Right cardiac atrium (tissue), 5 donors: ENCODE measurements at regions not wholly inside any gene's neighbourhood (a gene's known extent, or its start where the extent isn't known, plus 50 kb on each side); places are given as distances from the start of the nearest gene placed in this dataset.

Experiments used
- ATAC-seq, 2 donors: fragments of 200-7000 bp; cut with Tn5 transposase; one replicate each; pipeline versions ENCODE4 v1.8.0 to v1.9.1; 2020; ENCODE audit warnings: moderate library complexity in 2 of 2, mild to moderate bottlenecking in 1 of 2
- DNase-seq, 3 donors: peaks; one replicate each; pipeline ENCODE4 v3.0.0-alpha.2; 2020
- H3K27ac ChIP-seq: one replicate; pipeline ENCODE4 v1.5.1; 2013; ENCODE audit warnings: mild to moderate bottlenecking, low read length, control low read depth, moderate library complexity
- H3K27me3 ChIP-seq: one replicate; pipeline ENCODE4 v1.6.1; 2013; ENCODE audit not compliant: control insufficient read depth, insufficient read depth
- H3K4me1 ChIP-seq: one replicate; pipeline ENCODE4 v1.6.1; 2013; ENCODE audit warnings: low read length; ENCODE audit not compliant: control insufficient read depth, insufficient read depth
- H3K4me3 ChIP-seq: one replicate; pipeline ENCODE4 v1.5.1; 2013; ENCODE audit warnings: low read length, control low read depth
- H3K9me3 ChIP-seq: one replicate; pipeline ENCODE4 v1.6.1; 2013; ENCODE audit warnings: low read length; ENCODE audit not compliant: control insufficient read depth
- WGBS: extraction: QIAGEN DNeasy Blood & Tissue Kit; methylation state at CpG from one replicate; pipeline ENCODE4 v1.1.7; 2013; 5-methylcytosine and 5-hydroxymethylcytosine counted together
- intact Hi-C, 4 donors: fragments of 100-400 bp; cut with DNase I; formaldehyde crosslinking; loops; one replicate each; pipeline versions ENCODE4 v1.11.0 to v1.14.0; 2022 to 2023
- donor health status: healthy with polysubstance abuse.
- donor health status: DM: no; HTN: yes; CAD: no.
- donor health status: DM: no; HTN: no; CAD: no.
- donor health status: DM: no; HTN: yes; CAD: no; lungs with severe emphysema.
- donor health status: DM: yes; HTN: yes; CAD: no.

DNA sequence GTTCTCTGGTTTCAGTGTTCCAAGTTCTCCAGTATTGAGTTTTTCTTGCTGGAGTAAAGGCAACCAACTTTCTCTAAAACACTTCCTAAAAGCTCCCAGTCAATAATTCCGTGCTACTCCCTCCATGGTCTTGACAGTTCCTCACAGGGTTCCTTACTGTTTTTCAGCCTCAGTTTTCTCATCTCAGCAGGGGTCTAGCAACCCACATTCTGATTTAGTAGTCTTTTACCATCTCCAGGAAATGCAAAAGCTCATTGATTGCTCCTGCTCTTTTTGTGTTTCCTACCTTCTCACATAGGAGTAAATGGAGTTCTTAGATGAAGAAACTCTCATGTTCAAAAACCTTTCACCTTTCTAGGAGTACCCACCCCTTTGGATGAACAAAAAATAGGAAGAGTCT is 978.8 kb upstream of the POU3F3 start:
- Histone ChIP-seq H3K27ac (no peak overlapping the region), H3K4me1 (no peaks in the 10 kb centered on the region), H3K9me3 (no peaks in the 10 kb centered on the region), H3K27me3 (no peaks in the 10 kb centered on the region), H3K4me3 (no peak overlapping the region)
- 18% methylated on average over 1 of the region's 1 CpG for WGBS
- intact Hi-C loops: no loop called here
- DNase-seq (no peak), ATAC-seq (no peak)

GRCh38 chr2:103875531-103875930 is 978.4 kb upstream of the POU3F3 start:
- DNase-seq (no peak), ATAC-seq (no peak)
- Histone ChIP-seq H3K27ac (no peak overlapping the region), H3K4me1 (no peaks in the 10 kb centered on the region), H3K4me3 (no peak overlapping the region), H3K9me3 (no peaks in the 10 kb centered on the region), H3K27me3 (no peaks in the 10 kb centered on the region)
- 69% methylated on average over 3 of the region's 3 CpGs for WGBS
- intact Hi-C loops: no loop called here

GRCh38 chr2:103876611-103877010 is 977.3 kb upstream of the POU3F3 start:
- DNase-seq (no peak), ATAC-seq (no peak)
- H3K4me3 ChIP-seq: no peak overlapping the region
- H3K4me1 ChIP-seq: no peaks in the 10 kb centered on the region
- intact Hi-C loops: no loop called here
- no peaks in the 10 kb centered on the region for H3K9me3 ChIP-seq
- H3K27ac ChIP-seq: no peak overlapping the region
- H3K27me3 ChIP-seq: no peaks in the 10 kb centered on the region
- WGBS: 75% methylated on average over 5 of the region's 5 CpGs

GRCh38 chr2:103879101-103879500 is 974.8 kb upstream of the POU3F3 start:
- WGBS: 69% methylated on average over 1 of the region's 1 CpG

DNA sequence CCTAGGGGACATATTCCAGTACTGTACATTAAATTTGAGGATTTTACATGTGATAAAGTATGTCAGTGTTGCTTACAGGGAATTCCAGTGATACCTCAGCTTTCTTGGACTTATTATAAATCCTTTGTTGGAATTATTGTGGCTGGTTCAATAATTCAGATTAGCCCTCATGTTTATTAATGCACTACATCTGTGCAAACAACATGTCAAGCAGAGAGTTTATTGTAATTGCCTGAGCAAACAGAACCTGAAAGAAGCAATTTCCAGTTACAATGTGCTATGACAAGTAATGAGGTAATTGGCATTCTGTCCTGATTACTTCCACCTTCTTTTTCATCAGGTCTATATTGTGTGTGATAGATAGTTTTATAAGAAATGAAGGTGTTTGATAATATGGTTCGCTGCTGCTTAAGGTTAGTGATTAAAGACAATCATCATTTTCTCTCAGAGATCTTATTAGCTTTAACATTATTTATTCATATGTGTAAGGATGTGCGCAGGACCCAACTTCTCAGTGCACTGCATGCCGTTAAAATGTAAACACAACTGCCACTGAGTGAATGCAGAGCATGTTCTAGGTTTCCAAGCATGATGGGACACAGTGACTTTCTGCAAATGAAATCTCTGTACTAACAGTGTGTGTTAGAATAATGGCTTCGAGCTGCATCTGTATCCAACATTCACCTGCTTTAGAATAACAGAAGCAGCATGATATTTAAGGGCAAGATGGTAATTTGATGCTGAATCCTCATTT is 973.7 kb upstream of the POU3F3 start:
- WGBS: 71% methylated on average over 4 of the region's 4 CpGs
- intact Hi-C loops: no loop called here
- Histone ChIP-seq H3K4me3 (no peak overlapping the region), H3K9me3 (no peaks in the 10 kb centered on the region), H3K27ac (no peak overlapping the region), H3K27me3 (no peaks in the 10 kb centered on the region), H3K4me1 (no peaks in the 10 kb centered on the region)
- DNase-seq: no peak
- ATAC-seq: no peak

More at GRCh38 chr2:103879101-103879500, 974.8 kb upstream of the POU3F3 start:
- ATAC-seq (no peak), DNase-seq (no peak)
- Histone ChIP-seq H3K27ac (no peak overlapping the region), H3K4me3 (no peak overlapping the region), H3K27me3 (no peaks in the 10 kb centered on the region), H3K4me1 (no peaks in the 10 kb centered on the region), H3K9me3 (no peaks in the 10 kb centered on the region)
- intact Hi-C loops: no loop called here

DNA sequence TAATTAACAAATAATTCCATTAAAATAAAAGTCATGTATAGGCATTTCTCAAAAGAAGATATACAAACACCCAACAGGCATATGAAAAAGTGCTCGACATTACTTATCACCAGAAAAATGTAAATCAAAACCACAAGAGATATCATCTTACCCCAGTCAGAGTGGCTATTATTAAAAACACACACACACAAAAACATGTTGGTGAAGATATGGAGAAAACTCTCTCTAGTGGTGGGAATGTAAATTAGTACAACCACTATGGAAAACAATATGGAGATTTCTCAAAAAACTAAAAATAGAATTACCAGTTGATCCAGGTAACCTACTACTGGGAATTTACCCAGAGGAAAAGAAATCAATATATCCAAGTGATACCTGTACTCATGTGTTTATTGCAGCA is 966.3 kb upstream of the POU3F3 start:
- ATAC-seq: no peak

GRCh38 chr2:103896182-103896581 is 957.7 kb upstream of the POU3F3 start:
- 52% methylated on average over 1 of the region's 1 CpG for WGBS
- no peak for ATAC-seq

More for the DNA sequence above, 966.3 kb upstream of the POU3F3 start:
- Histone ChIP-seq H3K27me3 (no peaks in the 10 kb centered on the region), H3K27ac (no peak overlapping the region), H3K4me3 (no peak overlapping the region), H3K9me3 (no peaks in the 10 kb centered on the region), H3K4me1 (no peaks in the 10 kb centered on the region)
- intact Hi-C loops: no loop called here
- no peak for DNase-seq
- WGBS: 65% methylated on average over 1 of the region's 1 CpG

DNA sequence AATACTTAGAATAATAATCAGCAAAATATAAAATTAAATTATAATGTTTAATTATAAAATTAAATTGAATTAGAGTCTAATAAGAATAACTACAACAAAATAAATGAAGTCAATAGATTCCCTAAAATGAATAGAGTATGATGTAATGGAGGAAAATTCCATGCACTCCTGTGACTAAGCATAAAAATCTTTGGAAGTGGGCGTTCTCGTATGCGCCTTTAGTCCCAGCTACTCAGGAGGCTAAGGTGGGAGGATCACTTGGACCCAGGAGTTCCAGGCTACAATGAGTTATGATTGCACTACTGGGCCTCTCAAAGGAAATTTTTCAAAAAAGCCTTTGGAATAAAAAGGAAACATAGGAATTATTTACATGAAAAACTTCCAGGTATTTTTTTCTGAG is 955.4 kb upstream of the POU3F3 start:
- intact Hi-C loops: no loop called here
- H3K9me3 ChIP-seq: no peaks in the 10 kb centered on the region
- no peaks in the 10 kb centered on the region for H3K27me3 ChIP-seq
- H3K27ac ChIP-seq: no peak overlapping the region
- no peak for ATAC-seq
- 78% methylated on average over 3 of the region's 3 CpGs for WGBS
- no peaks in the 10 kb centered on the region for H3K4me1 ChIP-seq
- H3K4me3 ChIP-seq: no peak overlapping the region
- no peak for DNase-seq

More at GRCh38 chr2:103896182-103896581, 957.7 kb upstream of the POU3F3 start:
- H3K27me3 ChIP-seq: no peaks in the 10 kb centered on the region
- intact Hi-C loops: no loop called here
- no peak overlapping the region for H3K4me3 ChIP-seq
- no peak overlapping the region for H3K27ac ChIP-seq
- DNase-seq: no peak
- no peaks in the 10 kb centered on the region for H3K9me3 ChIP-seq
- H3K4me1 ChIP-seq: no peaks in the 10 kb centered on the region

DNA sequence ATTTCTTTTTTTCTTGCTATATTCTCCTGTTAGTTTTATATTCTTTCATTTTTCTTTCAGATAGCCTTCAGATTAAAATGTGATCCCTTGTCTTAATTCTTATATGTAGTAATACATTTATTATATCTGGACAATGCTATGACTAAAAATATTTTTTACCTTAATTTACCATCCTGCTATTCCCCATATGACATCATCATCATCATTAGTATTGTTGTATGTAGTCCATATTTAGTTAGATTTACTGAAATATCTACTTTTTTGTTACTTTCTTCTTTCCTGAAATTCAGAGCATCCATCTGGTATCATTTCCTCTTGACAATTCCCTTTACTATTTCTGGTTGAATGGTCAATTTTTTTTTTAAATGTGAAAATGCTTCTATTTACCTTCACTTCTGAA is 951.6 kb upstream of the POU3F3 start:
- ATAC-seq: no peak
- Histone ChIP-seq H3K9me3 (no peaks in the 10 kb centered on the region), H3K4me1 (no peaks in the 10 kb centered on the region), H3K4me3 (no peak overlapping the region), H3K27me3 (no peaks in the 10 kb centered on the region), H3K27ac (no peak overlapping the region)
- intact Hi-C loops: no loop called here
- no peak for DNase-seq

- Histone ChIP-seq H3K9me3 (no peaks in the 10 kb centered on the region), H3K4me1 (no peaks in the 10 kb centered on the region), H3K27me3 (no peaks in the 10 kb centered on the region), H3K4me3 (no peak overlapping the region), H3K27ac (no peak overlapping the region)
- no peak for DNase-seq
- intact Hi-C loops: no loop called here
- ATAC-seq: no peak
Observed at GRCh38 chr2:103921161-103921560, 932.8 kb upstream of the POU3F3 start.

DNA sequence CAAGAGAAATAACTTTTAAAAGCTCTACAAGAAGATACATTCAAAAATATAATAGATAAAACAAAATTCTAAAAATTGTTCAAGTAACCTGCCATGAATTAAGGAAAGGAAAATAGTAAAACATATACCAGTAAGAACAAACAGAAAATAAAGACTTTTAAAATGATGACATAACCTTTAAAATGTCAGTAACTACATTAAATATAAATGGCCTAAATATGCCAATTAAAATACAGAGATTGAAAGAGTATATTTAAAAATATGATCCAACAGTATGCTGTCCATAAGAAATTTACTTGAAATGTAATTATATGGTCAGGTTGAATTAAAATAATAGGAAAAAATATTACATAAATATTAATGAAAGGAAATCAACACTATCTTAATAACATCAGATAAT is 911.7 kb upstream of the POU3F3 start:
- Histone ChIP-seq H3K4me1 (no peaks in the 10 kb centered on the region), H3K27ac (no peak overlapping the region), H3K4me3 (no peak overlapping the region), H3K9me3 (no peaks in the 10 kb centered on the region), H3K27me3 (no peaks in the 10 kb centered on the region)
- DNase-seq (no peak), ATAC-seq (no peak)
- intact Hi-C loops: no loop called here

- ATAC-seq (no peak), DNase-seq (no peak)
- Histone ChIP-seq H3K27ac (no peak overlapping the region), H3K27me3 (no peaks in the 10 kb centered on the region), H3K4me3 (no peak overlapping the region), H3K4me1 (no peaks in the 10 kb centered on the region), H3K9me3 (no peaks in the 10 kb centered on the region)
- intact Hi-C loops: no loop called here
- WGBS: 71% methylated on average over 2 of the region's 2 CpGs
Observed at GRCh38 chr2:103945083-103945482, 908.8 kb upstream of the POU3F3 start.
